ENCODE measurements at regions not wholly inside any gene's neighbourhood (a gene's known extent, or its start where the extent isn't known, plus 50 kb on each side); places are given as distances from the start of the nearest gene placed in this dataset.

GRCh38 chr22:47750086-47750485 is 987.6 kb downstream of the TBC1D22A start:
- no peak for ATAC-seq
- TF ChIP-seq TCF4 (CRISPR knock-in tag; IDR thresholded peaks at IDR 0.05; ENCODE audit: borderline replicate concordance), result no peak
- TF ChIP-seq ISL1 (CRISPR knock-in tag; IDR thresholded peaks at IDR 0.05), result no peak
- no peak for TF ChIP-seq CSRNP3 (CRISPR knock-in tag; IDR thresholded peaks at IDR 0.05)
- no peak for TF ChIP-seq CSDC2 (CRISPR knock-in tag; IDR thresholded peaks at IDR 0.05)
- no peak for TF ChIP-seq ZC3H10 (CRISPR knock-in tag; IDR thresholded peaks at IDR 0.05)
- no peak for TF ChIP-seq CREB5 (CRISPR knock-in tag; IDR thresholded peaks at IDR 0.05; ENCODE audit: low read depth)
- no peak for TF ChIP-seq ZNF8 (CRISPR knock-in tag; IDR thresholded peaks at IDR 0.05)
- TF ChIP-seq POU6F1 (CRISPR knock-in tag; IDR thresholded peaks at IDR 0.05; ENCODE audit: borderline replicate concordance, low read depth), result no peak
- no peak for TF ChIP-seq ZFP30 (CRISPR knock-in tag; IDR thresholded peaks at IDR 0.05)
- no peak for TF ChIP-seq TSHZ2 (CRISPR knock-in tag; IDR thresholded peaks at IDR 0.05)
- no peak for TF ChIP-seq OSR1 (CRISPR knock-in tag; IDR thresholded peaks at IDR 0.05)
- TF ChIP-seq ZNF70 (CRISPR knock-in tag; IDR thresholded peaks at IDR 0.05), result no peak
- no peak for TF ChIP-seq GLIS3 (CRISPR knock-in tag; IDR thresholded peaks at IDR 0.05)
- TF ChIP-seq RARB (CRISPR knock-in tag; IDR thresholded peaks at IDR 0.05), result no peak
- no peak for TF ChIP-seq ZFP3 (CRISPR knock-in tag; IDR thresholded peaks at IDR 0.05)
- no peak for TF ChIP-seq ARNTL (CRISPR knock-in tag; IDR thresholded peaks at IDR 0.05; ENCODE audit: borderline replicate concordance, low read depth)
- no peak for TF ChIP-seq TOX (CRISPR knock-in tag; IDR thresholded peaks at IDR 0.05; ENCODE audit: borderline replicate concordance)

- no peak for TF ChIP-seq ZC3H10 (CRISPR knock-in tag; IDR thresholded peaks at IDR 0.05)
- TF ChIP-seq ZFP3 (CRISPR knock-in tag; IDR thresholded peaks at IDR 0.05), result no peak
- no peak for TF ChIP-seq CREB5 (CRISPR knock-in tag; IDR thresholded peaks at IDR 0.05; ENCODE audit: low read depth)
- TF ChIP-seq ZNF70 (CRISPR knock-in tag; IDR thresholded peaks at IDR 0.05), result no peak
- TF ChIP-seq TOX (CRISPR knock-in tag; IDR thresholded peaks at IDR 0.05; ENCODE audit: borderline replicate concordance), result no peak
- TF ChIP-seq ZNF8 (CRISPR knock-in tag; IDR thresholded peaks at IDR 0.05), result no peak
- no peak for TF ChIP-seq CSRNP3 (CRISPR knock-in tag; IDR thresholded peaks at IDR 0.05)
- no peak for TF ChIP-seq ZNF565 (CRISPR knock-in tag; conservative IDR thresholded peaks at IDR 0.05; ENCODE audit: low read depth)
- TF ChIP-seq TCF4 (CRISPR knock-in tag; IDR thresholded peaks at IDR 0.05; ENCODE audit: borderline replicate concordance), result no peak
- no peak for TF ChIP-seq BACH2 (CRISPR knock-in tag; IDR thresholded peaks at IDR 0.05; ENCODE audit: borderline replicate concordance)
- no peak for TF ChIP-seq ZFP30 (CRISPR knock-in tag; IDR thresholded peaks at IDR 0.05)
- no peak for TF ChIP-seq OSR1 (CRISPR knock-in tag; IDR thresholded peaks at IDR 0.05)
- no peak for TF ChIP-seq ISL1 (CRISPR knock-in tag; IDR thresholded peaks at IDR 0.05)
- TF ChIP-seq PPARA (CRISPR knock-in tag; IDR thresholded peaks at IDR 0.05; ENCODE audit: borderline replicate concordance), result no peak
- TF ChIP-seq ARNTL (CRISPR knock-in tag; IDR thresholded peaks at IDR 0.05; ENCODE audit: borderline replicate concordance, low read depth), result no peak
- TF ChIP-seq CSDC2 (CRISPR knock-in tag; IDR thresholded peaks at IDR 0.05), result no peak
- TF ChIP-seq TSHZ2 (CRISPR knock-in tag; IDR thresholded peaks at IDR 0.05), result no peak
- TF ChIP-seq POU6F1 (CRISPR knock-in tag; IDR thresholded peaks at IDR 0.05; ENCODE audit: borderline replicate concordance, low read depth), result no peak
- no peak for ATAC-seq
These were observed 986.5 kb downstream of the TBC1D22A start for GRCh38 chr22:47748957-47749356.

Data from SK-N-SH treated with all-trans-retinoic acid at 6 μM for 48 hours (cell line).